GM21723 (cell line): ENCODE measurements at regions not wholly inside any gene's neighbourhood (a gene's known extent, or its start where the extent isn't known, plus 50 kb on each side); places are given as distances from the start of the nearest gene placed in this dataset.

ENCODE experiments used
- ATAC-seq: cut with Tn5 transposase; IDR thresholded peaks from one replicate; pipeline ENCODE4 v1.9.1; 2021; ENCODE audit warnings: mild to moderate bottlenecking, moderate library complexity; ENCODE audit not compliant: unreplicated experiment

GRCh38 chr6:98498144-98498775 lies 336.1 kb upstream of the POU3F2 start:
- ATAC-seq: no peak

- ATAC-seq: no peak
Observed at GRCh38 chr6:98498866-98499265, 335.5 kb upstream of the POU3F2 start.

GRCh38 chr6:98514073-98514720 lies 320.2 kb upstream of the POU3F2 start:
- peak; percentile 66 for ATAC-seq

GRCh38 chr6:98514796-98515195 lies 319.6 kb upstream of the POU3F2 start:
- no peak for ATAC-seq

DNA sequence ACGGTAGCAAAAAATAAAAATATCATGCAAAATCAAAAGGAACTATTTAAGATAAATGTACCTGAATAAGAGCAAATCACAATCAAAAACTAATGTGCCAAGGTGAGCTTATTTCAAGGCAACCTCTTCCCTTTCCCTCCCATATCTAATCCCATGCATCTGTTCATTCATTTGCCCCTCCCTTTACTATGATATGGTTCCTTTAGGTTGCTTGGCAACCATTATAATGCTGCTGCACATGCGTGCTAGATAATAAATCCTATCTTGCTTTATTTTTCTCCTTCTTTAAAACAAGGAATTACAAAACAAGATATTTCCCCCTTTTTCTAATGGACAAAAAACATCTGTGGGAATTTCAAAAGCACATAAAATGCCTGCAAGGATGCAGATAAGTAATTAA lies 318.2 kb upstream of the POU3F2 start:
- no peak for ATAC-seq

GRCh38 chr6:98516866-98517265 lies 317.5 kb upstream of the POU3F2 start:
- no peak for ATAC-seq

GRCh38 chr6:98525860-98526259 lies 308.5 kb upstream of the POU3F2 start:
- no peak for ATAC-seq

GRCh38 chr6:98526465-98526864 lies 307.9 kb upstream of the POU3F2 start:
- no peak for ATAC-seq

DNA sequence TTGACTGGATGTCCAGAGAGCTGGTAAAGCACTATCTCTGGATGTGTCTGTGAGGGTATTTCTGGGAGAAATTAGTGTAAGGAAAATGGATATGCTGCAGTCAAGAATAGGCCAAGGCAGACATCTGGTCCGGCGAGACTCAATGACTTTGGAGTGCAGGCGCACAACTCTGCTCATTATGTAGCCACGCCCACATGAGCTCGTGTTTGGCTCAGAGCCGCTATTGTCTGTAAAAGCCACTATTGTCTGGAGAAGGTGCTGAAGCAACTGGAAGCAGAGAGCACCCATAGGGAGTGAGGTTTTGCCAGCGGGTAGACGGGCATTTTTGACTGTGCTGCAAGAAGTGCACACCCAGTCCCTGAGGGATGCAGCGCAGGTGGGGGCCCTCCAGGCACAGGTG lies 305.0 kb upstream of the POU3F2 start:
- ATAC-seq: no peak

- no peak for ATAC-seq
Observed at GRCh38 chr6:98530732-98531131, 303.6 kb upstream of the POU3F2 start.

- no peak for ATAC-seq
Observed at GRCh38 chr6:98532004-98532403, 302.4 kb upstream of the POU3F2 start.

DNA sequence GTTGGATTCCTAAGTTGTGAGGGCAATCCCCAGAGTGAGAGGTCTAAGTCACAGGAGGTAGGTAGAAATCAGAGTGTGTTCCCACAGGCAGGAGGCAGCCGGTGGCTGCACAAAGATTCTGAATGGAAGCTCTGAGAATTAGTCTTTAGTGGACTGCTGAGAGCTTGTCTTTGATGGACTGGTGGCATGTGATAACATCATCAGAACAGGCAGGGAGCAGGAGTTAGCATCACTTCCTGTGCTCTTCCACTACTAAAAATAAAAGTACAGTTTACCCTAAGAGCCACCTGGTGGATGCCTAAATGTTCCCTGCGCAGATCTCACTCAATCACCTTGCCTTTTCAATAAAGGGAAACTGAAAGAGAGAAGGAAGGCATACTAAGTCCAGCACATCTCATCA lies 294.6 kb upstream of the POU3F2 start:
- ATAC-seq: peak; percentile 72

GRCh38 chr6:98546376-98546775 lies 288.0 kb upstream of the POU3F2 start:
- ATAC-seq: no peak

DNA sequence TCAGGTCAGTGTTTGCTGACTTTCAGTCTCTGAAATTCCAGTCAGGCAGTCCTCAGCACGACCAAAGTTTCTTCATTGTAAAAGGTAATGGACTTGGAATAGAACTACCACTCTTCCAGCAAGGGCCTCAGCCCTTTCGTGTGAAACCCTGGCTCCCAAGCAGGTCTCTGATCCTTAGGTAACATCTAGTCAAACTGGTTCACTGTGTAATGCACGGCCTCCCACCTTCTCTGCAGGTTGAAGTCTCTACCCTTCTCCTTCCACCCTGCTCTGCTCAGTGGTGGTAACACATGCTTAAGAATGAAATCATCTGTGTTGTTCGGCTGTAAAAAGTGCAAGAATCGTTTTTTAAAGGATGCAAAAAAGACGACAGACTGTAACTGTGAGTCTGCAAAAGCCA lies 287.2 kb upstream of the POU3F2 start:
- no peak for ATAC-seq

GRCh38 chr6:98547634-98548033 lies 286.7 kb upstream of the POU3F2 start:
- ATAC-seq: no peak

DNA sequence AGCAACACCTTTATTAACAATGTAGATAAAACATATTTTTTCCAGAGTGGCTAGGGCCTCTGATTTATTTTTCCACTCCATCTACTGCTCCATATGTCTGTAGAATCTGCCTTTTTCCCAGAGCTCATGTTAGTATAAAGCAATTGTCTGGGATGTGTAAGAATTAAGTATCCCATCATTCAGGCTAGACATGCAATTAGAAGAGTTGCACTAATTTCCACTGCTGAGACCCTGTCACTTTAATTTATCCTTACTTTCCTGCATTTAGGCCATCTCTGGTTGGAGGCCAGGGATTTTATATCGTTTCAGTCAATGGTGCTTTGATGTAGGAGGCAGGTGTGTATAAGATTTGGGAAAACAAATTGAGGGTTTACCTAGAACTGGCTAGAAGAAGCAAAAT lies 286.1 kb upstream of the POU3F2 start:
- ATAC-seq: no peak

- no peak for ATAC-seq
Observed at GRCh38 chr6:98560418-98560817, 274.0 kb upstream of the POU3F2 start.

- ATAC-seq: no peak
Observed at GRCh38 chr6:98560841-98561240, 273.5 kb upstream of the POU3F2 start.

DNA sequence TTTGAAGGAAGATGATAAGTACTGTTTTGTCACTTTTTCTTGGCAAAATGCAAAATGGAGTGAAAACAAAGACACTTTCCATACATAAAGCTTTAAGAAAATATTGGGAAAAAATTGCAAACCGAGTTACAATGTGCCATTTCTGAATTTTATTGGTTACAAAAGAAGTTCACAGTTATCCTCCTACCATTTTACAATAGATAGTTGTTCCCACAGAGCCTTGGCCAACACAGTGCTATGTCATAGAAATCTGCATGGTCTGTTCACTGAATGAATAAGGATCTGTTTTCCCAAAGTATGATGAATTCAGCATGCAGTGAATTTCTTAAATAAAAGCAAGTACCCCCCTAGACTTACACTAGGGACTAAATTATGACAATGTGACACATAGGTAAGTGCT lies 268.2 kb upstream of the POU3F2 start:
- no peak for ATAC-seq

DNA sequence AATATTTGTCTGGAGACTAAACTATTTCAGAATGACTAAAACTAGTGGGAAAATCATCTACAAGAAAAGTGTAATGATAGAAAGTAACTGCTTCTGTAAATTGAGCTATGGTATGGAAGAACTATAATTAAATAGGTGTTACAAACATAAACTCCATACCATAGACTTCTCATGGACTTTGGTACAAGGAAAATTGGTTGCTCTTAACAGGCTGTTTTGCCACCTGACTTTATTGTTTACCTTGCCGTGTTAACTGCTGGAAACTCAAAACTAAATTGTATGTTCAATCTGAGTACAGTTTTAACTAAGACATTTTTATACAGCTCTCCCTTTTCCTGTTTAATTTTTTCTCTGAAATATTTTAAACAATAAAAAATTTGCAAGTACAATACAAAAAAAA lies 261.8 kb upstream of the POU3F2 start:
- ATAC-seq: no peak

- no peak for ATAC-seq
Observed at GRCh38 chr6:98574984-98575383, 259.4 kb upstream of the POU3F2 start.

DNA sequence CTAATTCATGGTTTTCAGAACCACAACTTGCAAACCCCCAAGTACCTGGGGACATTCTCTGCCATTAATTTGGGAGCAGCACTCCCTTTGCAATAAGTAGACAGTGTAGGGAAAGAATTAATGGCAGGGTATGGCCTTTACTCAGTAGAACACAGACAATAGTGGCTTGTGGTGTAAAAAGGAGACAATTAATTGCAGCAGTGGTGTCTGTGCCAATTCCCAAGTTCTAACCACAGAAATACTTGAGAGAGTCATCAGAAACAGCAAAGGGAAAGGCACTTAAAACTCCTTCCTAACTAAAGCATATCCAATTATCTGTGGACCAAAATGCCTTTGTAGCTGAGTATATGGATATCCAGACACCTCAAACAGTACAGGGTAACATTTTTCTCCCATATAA lies 257.6 kb upstream of the POU3F2 start:
- no peak for ATAC-seq

DNA sequence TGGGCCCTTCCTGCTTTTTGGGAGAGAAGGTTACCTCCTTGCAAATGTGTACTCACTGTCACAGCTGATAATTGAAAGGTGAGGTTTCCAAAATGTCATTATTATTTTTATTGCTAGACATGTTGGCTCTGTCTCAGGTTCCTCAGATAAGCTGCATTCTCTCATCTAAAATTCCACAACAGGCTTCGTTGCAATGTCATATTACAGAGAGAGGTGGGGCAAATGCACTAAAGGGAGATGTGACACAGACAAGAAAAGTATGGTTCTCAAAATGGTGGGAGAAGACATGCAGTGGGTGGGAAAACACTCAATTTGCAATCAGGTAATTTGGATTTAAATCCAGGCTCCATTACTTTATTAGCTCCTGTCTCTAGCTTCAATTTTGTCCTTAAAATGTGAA lies 256.4 kb upstream of the POU3F2 start:
- no peak for ATAC-seq
